GM12878 (cell line): ENCODE measurements at regions not wholly inside any gene's neighbourhood (a gene's known extent, or its start where the extent isn't known, plus 50 kb on each side); places are given as distances from the start of the nearest gene placed in this dataset.

Experiments
- ATAC-seq: fragments of 200-7000 bp; cut with Tn5 transposase; 3 replicates; pipeline ENCODE4 v1.9.1; 2020; ENCODE audit warnings: mild to moderate bottlenecking, moderate library complexity
- BruUV-seq: library from RNA; stranded (reverse); fragments of 400-500 nt; replicated peaks from 2 replicates; lab custom pipeline; 2021; lab: Mats Ljungman, UMichigan
- CTCF ChIA-PET: fragments of 300-600 bp; sonication (Branson Sonifier 250); formaldehyde crosslinking; extraction: SDS; loops from one replicate; lab custom pipeline; 2021; ENCODE audit warnings: inconsistent platforms; lab: Yijun Ruan, JAX
- POLR2A ChIA-PET: fragments of 350-600 bp; formaldehyde crosslinking; extraction: SDS; loops from one replicate; lab custom pipeline; 2021; ENCODE audit warnings: inconsistent platforms; lab: Charles Lee
- RAD21 ChIA-PET: fragments of 300-600 bp; sonication (Branson Sonifier 250); formaldehyde crosslinking; loops from one replicate; lab custom pipeline; 2023; ENCODE audit warnings: antibody characterized with exemption; ENCODE audit not compliant: unreplicated experiment; lab: Charles Lee
- SMC1A ChIA-PET: fragments of 300-600 bp; sonication (Branson Sonifier 250); formaldehyde crosslinking; loops from one replicate; lab custom pipeline; 2023; ENCODE audit not compliant: unreplicated experiment, uncharacterized antibody; lab: Charles Lee
- DNase-seq: peaks from one replicate; pipeline ENCODE4 v3.0.0-alpha.2; 2011; ENCODE audit warnings: low read depth, low spot score
- FAIRE-seq: peaks from 3 replicates; lab custom pipeline; 2011; peaks lifted over from hg19 to GRCh38; lab: Jason Lieb, UNC
- H2AFZ ChIP-seq: 2 replicates; pipeline ENCODE4 v1.6.0; 2011; ENCODE audit warnings: low read depth, low read length, control low read depth; ENCODE audit not compliant: control insufficient read depth
- H3K27ac ChIP-seq: 2 replicates; pipeline ENCODE4 v1.5.1; 2011; ENCODE audit warnings: control low read depth; ENCODE audit not compliant: control insufficient read depth, insufficient read depth
- H3K27me3 ChIP-seq, 2 experiments: replicated peaks in 1 of 2; 2 replicates each; pipeline versions ENCODE4 v1.6.0 to v1.6.1; 2011; ENCODE audit warnings: low read length in 1 of 2; ENCODE audit not compliant: control insufficient read depth in 2 of 2, insufficient read depth in 2 of 2
- H3K36me3 ChIP-seq, 2 experiments: 2 replicates each; pipeline ENCODE4 v1.5.1; 2011; ENCODE audit warnings: low read length in 1 of 2; ENCODE audit not compliant: control insufficient read depth in 2 of 2, insufficient read depth in 2 of 2
- H3K4me1 ChIP-seq: 2 replicates; pipeline ENCODE4 v1.6.1; 2011; ENCODE audit warnings: mild to moderate bottlenecking, low read length, moderate library complexity, mixed read lengths; ENCODE audit not compliant: control insufficient read depth, insufficient read depth
- H3K4me2 ChIP-seq: 2 replicates; pipeline ENCODE4 v1.6.0; 2011; ENCODE audit warnings: control low read depth; ENCODE audit not compliant: control insufficient read depth, insufficient read depth
- H3K4me3 ChIP-seq: fragments of 200-600 bp; sonication (generic); 2 replicates; pipeline ENCODE4 v1.5.1; 2016
- H3K79me2 ChIP-seq: 2 replicates; pipeline ENCODE4 v1.6.0; 2011; ENCODE audit warnings: low read length; ENCODE audit not compliant: control insufficient read depth, insufficient read depth
- H3K9ac ChIP-seq: 2 replicates; pipeline ENCODE4 v1.8.0; 2011; ENCODE audit warnings: low read length, control low read depth, mixed read lengths; ENCODE audit not compliant: control insufficient read depth, insufficient read depth
- H3K9me3 ChIP-seq: replicated peaks from 3 replicates; pipeline ENCODE4 v1.5.1; 2011; ENCODE audit warnings: mild to moderate bottlenecking, low read length; ENCODE audit not compliant: control insufficient read depth, insufficient read depth
- H4K20me1 ChIP-seq: 2 replicates; pipeline ENCODE4 v1.6.0; 2011; ENCODE audit not compliant: control insufficient read depth, insufficient read depth
- BMI1 ChIP-seq: fragments of 450-650 bp; IDR thresholded peaks from 2 replicates; pipeline ENCODE4 v1.6.1; 2016; ENCODE audit warnings: mild to moderate bottlenecking, moderate library complexity, borderline replicate concordance
- KAT2A ChIP-seq: conservative IDR thresholded peaks from 2 replicates; pipeline ENCODE4 v1.6.1; 2011; ENCODE audit warnings: low read depth, low read length; ENCODE audit not compliant: control insufficient read depth
- NRF1 ChIP-seq: conservative IDR thresholded peaks from 2 replicates; pipeline ENCODE4 v1.6.1; 2011; ENCODE audit warnings: mild to moderate bottlenecking, low read depth, low read length, improper control_type of control experiment
- POLR2A ChIP-seq: IDR thresholded peaks from 2 replicates; pipeline ENCODE4 v1.6.1; 2011; ENCODE audit warnings: low read depth, mild to moderate bottlenecking, low read length
- YBX1 ChIP-seq: fragments of 450-650 bp; IDR thresholded peaks from 2 replicates; pipeline ENCODE4 v1.6.1; 2016; ENCODE audit warnings: antibody characterized with exemption
- ZNF24 ChIP-seq: fragments of 450-650 bp; IDR thresholded peaks from 2 replicates; pipeline ENCODE4 v1.6.1; 2017; ENCODE audit warnings: antibody characterized with exemption, mild to moderate bottlenecking
- ZNF274 ChIP-seq: IDR thresholded peaks from one replicate; pipeline ENCODE4 v1.8.0; 2011; ENCODE audit not compliant: insufficient read length, insufficient read depth
- WGBS: methylation state at CpG from one replicate; pipeline ENCODE4 v1.1.6; 2016; ENCODE audit warnings: low lambda C conversion rate; ENCODE audit not compliant: insufficient replicate concordance, insufficient coverage; ENCODE audit errors: missing lambda C conversion rate; 5-methylcytosine and 5-hydroxymethylcytosine counted together
- in situ Hi-C: fragments of 300-500 bp; cut with MboI; formaldehyde crosslinking; loops from 9 replicates; pipeline ENCODE4 v1.14.3; 2018; ENCODE audit warnings: mixed read lengths
- intact Hi-C: fragments of 100-400 bp; cut with micrococcal nuclease; formaldehyde crosslinking; loops from one replicate; pipeline ENCODE4 v1.14.2; 2022; ENCODE audit not compliant: unreplicated experiment
- TF ChIP-seq, protein P1 (sequence below): fragments of 450-650 bp; IDR thresholded peaks from 2 replicates; pipeline ENCODE4 v1.6.1; 2016; ENCODE audit warnings: mild to moderate bottlenecking
- TF ChIP-seq, protein P2 (sequence below): fragments of 450-650 bp; formaldehyde crosslinking; IDR thresholded peaks from 2 replicates; pipeline ENCODE4 v1.4.0; 2022; ENCODE audit warnings: mild to moderate bottlenecking, moderate library complexity

DNA sequence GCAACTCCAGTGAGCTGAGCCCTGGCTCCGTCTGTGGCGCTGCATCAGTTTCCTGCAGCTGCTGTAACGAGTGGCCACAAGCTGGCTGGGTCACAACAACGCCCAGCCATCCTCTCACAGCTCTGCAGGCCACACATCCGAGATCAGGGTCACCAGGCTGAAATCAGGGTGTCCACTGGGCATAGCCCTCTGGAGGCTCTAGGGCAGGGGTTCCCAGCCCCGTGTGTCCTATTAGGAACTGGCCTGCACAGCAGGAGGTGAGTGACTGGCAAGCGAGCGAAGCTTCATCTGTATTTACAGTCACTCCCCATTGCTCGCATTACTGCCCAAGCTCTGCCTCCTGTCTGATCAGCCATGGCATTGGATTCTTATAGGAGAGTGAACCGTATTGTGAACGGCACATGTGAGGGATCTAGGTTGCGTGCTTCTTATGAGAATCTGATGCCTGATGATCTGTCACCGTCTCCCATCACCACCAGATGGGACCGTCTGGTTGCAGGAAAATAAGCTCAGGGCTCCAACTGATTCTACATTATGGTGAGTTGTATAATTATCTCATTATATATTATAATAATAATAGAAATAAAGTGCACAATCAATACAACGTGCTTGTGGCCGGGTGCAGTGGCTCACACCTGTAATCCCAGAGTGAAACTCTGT, 176.5 kb downstream of the SEC14L1 start:
- ChIA-PET RAD21 (no interaction called here), POLR2A (interaction anchor here (0.6 to 1.4 kb wide), 3 partner anchors 8 to 328 kb away, joined by 4 to 8 read pairs (median 4); no protein-coding TSS in a partner anchor), CTCF (no interaction called here), SMC1A (no interaction called here)
- Histone ChIP-seq H3K4me2 (no peak overlapping the region), H3K9ac (no peak overlapping the region), H3K27me3 (no peaks in the 10 kb centered on the region), H2AFZ (no peak overlapping the region), H4K20me1 (no peaks in the 10 kb centered on the region), H3K9me3 (no peaks in the 10 kb centered on the region), H3K27ac (no peak overlapping the region), H3K4me1 (peaks cover 29% of the 10 kb centered on the region), H3K4me3 (no peak overlapping the region), H3K36me3 (no peaks in the 10 kb centered on the region; a peak in 1 of 4 replicates), H3K79me2 (peaks cover 25% of the 10 kb centered on the region)
- BruUV-seq = no TSS peak
- WGBS = 67% methylated on average over 16 of the region's 16 CpGs
- in situ Hi-C loops (no loop called here), intact Hi-C loops (no loop called here)
- ATAC-seq = no peak
- DNase-seq = no peak
- FAIRE-seq = no peak
- TF ChIP-seq YBX1 = no peak
- no peak for TF ChIP-seq POLR2A
- no peak for TF ChIP-seq ZNF24
- TF ChIP-seq BMI1 = no peak
- TF ChIP-seq ZNF274 = no peak
- no peak for TF ChIP-seq KAT2A
- TF ChIP-seq, protein P1, sequence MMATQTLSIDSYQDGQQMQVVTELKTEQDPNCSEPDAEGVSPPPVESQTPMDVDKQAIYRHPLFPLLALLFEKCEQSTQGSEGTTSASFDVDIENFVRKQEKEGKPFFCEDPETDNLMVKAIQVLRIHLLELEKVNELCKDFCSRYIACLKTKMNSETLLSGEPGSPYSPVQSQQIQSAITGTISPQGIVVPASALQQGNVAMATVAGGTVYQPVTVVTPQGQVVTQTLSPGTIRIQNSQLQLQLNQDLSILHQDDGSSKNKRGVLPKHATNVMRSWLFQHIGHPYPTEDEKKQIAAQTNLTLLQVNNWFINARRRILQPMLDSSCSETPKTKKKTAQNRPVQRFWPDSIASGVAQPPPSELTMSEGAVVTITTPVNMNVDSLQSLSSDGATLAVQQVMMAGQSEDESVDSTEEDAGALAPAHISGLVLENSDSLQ = no peak
- TF ChIP-seq, protein P2, sequence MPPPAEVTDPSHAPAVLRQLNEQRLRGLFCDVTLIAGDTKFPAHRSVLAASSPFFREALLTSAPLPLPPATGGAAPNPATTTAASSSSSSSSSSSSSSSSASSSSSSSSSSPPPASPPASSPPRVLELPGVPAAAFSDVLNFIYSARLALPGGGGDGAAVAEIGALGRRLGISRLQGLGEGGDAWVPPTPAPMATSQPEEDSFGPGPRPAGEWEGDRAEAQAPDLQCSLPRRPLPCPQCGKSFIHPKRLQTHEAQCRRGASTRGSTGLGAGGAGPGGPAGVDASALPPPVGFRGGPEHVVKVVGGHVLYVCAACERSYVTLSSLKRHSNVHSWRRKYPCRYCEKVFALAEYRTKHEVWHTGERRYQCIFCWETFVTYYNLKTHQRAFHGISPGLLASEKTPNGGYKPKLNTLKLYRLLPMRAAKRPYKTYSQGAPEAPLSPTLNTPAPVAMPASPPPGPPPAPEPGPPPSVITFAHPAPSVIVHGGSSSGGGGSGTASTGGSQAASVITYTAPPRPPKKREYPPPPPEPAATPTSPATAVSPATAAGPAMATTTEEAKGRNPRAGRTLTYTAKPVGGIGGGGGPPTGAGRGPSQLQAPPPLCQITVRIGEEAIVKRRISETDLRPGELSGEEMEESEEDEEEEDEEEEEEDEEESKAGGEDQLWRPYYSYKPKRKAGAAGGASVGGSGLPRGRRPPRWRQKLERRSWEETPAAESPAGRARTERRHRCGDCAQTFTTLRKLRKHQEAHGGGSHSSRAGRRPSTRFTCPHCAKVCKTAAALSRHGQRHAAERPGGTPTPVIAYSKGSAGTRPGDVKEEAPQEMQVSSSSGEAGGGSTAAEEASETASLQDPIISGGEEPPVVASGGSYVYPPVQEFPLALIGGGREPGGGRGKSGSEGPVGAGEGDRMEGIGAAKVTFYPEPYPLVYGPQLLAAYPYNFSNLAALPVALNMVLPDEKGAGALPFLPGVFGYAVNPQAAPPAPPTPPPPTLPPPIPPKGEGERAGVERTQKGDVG = no peak
- TF ChIP-seq NRF1 = no peak
